Inflammatory macrophage treated with lipopolysaccharide for 4 hours (primary cell): ENCODE measurements at regions not wholly inside any gene's neighbourhood (a gene's known extent, or its start where the extent isn't known, plus 50 kb on each side); places are given as distances from the start of the nearest gene placed in this dataset.
"Not testable (repeated sequence)": the region's sequence is repeated elsewhere in the genome, so short reads cannot be mapped to it uniquely, and the experiment has no call there.

ENCODE experiments used
- DNase-seq: peaks from one replicate; pipeline ENCODE4 v3.0.0-alpha.2; 2020

DNA sequence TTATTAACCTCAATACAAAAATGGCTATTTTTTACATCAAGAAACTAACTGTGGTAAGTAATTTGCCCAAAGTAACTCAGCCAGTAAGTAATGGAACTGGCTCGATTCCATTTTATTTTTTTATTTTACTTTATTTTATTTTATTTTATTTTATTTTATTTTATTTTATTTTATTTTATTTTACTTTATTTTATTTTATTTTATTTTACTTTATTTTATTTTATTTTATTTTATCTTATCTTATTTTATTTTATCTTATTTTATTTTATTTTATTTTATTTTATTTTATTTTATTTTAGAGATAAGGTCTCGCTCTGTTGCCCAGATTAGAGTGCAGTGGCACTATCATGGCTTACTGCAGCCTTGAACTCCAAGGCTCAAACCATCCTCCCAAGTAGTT lies 516.3 kb upstream of the API5 start:
- DNase-seq: not testable (repeated sequence)

DNA sequence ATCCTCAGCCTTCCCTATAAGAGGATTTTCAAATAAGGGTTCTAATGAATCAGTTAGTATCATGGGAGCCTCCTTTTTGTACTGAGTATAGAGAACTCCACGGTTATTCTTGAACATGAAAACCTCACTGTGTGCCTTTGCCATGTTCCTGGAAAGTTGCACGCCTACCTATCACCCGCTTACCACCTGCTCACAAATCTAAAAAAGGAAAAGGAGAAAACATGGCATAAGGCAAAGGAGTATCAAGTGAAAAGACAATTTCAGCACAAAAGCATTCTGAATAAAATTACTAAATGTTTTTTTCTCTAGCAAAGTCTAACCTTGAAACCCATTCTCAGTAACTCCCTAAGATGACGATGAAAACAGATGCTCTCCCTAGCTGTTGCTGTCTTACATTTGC lies 511.8 kb upstream of the API5 start:
- no peak for DNase-seq

DNA sequence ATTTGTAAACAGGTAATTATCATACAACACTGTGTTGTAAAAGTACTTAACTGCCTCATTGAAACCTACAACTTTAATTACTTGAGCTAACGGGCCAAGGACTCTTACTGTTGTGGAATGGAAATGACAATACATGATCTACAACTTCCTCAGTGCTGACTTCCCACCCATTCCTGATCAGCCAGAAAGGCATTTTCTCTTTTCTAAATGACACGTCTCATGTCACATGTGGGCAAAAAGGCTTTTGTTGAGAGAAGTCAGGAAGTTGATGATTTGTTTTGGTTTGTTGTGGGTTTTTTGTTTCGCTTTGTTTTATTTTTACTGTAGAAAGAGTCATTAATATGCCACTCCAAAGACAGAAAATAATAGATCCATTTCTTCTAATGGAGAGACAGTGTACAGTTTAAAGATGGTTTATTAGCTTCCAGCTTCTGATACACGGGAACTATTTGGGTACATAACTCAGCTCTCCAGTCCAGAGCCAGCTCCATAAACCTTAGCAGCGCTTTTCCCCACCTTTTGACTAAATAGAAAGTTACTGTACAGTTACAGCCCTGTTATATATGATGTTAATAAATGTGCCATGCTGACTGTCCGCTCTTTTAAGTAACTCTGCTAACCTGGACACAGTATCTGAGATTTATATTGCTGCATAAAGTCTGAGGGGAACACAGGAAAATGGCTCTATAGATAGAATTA lies 509.4 kb upstream of the API5 start:
- no peak for DNase-seq

DNA sequence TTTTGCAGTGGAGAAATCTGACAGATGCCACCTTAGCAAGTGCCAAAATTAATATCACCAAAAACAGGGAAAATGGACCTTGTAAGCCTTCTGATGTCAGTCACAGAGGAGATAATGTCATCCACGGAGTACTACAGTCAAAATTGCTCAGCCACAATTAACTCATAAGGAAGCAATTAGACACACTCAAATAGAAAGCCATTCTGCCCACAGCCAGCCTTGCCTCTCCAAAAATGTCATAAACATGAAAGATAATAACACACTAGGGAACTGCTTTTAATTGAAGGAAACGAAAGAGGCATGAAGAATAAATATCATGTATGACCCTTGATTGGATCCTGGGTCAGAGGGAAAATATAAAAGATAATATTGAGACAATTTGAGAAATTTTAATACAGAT lies 505.6 kb upstream of the API5 start:
- DNase-seq: no peak

DNA sequence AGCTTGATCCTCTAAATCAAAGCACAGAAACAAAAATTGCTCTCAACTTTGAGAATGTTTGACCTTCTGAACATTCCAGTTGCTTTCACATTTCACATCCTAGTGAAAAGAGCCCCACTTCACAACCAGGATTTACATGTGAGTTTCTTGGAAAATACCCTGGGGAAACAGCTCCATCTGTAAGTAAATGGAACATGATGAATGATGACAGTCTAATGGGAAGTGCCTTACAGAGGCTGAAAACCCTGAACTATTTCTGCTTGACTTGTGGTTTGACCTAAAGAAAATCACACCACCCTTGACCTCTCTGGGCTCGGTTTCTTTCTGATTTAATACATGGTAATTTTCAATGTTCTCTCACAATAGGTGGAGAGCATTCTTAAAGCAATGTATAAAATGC lies 499.4 kb upstream of the API5 start:
- no peak for DNase-seq

DNA sequence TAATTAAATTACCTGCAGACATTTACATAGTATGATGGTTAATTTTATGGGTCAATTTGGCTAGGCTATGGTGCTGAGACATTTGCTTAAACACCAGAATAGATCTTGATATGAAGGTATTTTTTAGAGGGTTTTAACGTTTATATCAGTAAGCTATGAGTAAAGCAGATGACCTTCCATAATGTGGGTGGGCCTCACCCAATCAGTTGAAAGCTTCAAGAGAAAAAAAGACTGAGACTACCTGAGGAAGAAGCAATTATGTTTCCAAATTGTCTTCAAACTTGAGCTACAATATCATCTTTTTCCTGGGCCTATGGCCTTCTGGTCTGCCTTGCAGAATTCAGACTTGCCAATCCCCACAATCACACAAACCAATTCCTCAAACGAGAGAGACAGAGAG lies 498.8 kb upstream of the API5 start:
- DNase-seq: no peak

DNA sequence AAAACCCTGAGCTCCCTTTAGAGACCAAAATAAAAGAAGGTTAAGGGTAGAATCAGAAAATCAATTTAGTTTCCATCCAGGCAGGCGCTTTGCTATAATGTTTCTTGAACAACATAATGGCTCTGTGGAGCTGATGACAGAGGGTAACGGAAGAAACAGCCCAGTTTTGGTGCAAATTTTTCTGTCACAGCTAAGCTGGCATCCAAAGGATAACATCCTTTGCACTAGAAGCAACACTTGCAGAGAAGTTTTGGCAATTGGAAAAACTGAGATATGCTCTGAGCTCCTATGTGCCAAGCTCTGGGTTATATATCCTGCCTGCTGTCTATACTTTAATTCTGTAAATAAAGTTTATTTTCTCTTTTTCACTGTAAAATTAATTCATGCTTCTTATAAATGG lies 495.3 kb upstream of the API5 start:
- DNase-seq: no peak

DNA sequence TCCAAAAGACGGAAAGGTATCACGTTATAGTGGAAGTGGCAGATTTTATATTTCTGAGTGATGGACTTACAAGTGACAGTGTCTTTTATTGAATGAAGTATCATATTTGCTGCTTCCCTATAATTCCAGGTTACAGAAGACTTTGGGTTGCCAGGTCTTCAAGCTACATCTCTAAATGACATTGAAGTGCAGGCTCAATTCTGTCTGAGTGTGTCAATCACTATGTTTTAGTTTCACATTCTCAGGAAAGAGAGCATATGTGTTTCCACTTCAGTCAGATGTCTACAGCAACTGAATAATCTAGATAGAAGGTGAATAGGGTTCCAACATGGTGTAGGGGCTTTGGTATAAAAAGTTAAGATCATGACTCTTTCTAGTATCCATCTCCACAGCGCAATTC lies 492.7 kb upstream of the API5 start:
- DNase-seq: no peak

DNA sequence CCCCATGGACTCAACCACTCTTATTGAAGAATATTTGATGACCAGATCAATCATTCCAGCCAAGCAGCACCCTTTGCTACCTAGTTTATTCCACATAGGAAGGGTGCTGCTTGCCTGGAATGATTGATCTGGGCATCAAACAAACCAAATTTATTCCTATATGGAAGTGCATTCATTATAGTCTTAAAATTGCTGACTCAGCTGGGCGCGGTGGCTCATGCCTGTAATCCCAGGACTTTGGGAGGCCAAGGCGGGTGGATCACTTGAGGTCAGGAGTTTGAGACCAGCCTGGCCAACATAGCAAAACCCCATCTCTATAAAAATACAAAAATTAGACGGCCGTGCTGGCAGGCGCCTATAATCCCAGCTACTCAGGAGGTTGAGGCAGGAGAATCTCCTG lies 489.6 kb upstream of the API5 start:
- DNase-seq: not testable (repeated sequence)

DNA sequence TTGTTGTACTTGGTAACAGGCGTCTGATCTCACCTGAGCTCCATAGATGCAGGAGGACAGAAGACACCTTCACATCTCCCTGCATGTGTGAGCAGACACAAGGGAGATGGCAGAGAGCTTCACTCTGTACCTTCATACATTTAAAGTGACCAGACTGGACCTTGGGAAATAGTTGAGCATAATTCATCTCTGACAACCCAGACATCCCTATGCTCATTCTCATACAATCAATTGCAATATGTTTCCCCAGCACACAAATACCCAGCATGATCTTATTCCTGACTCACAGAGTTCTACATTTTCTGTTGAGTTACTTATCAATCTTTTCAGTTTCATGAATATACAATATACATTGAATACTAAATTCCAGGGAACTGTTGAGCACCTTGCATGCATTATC lies 488.2 kb upstream of the API5 start:
- no peak for DNase-seq

DNA sequence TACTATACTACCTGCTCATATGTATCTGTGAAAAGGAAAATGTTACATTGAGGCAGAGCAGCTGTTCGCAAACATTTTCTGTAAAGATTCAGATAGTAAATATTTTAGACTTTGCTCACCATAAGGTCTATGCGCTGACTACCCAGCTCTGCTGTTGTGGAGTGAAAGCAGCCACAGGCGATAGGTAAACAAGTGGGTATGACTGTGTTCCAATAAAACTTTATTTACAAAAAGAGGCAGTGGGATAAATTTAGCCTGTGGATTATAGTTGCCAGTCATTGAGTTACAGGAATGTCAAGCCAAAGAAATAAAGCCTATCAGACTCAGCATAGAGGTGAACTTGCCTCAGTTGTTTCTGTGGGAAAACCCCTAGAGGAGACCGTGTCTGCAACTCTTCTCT lies 487.7 kb upstream of the API5 start:
- no peak for DNase-seq

DNA sequence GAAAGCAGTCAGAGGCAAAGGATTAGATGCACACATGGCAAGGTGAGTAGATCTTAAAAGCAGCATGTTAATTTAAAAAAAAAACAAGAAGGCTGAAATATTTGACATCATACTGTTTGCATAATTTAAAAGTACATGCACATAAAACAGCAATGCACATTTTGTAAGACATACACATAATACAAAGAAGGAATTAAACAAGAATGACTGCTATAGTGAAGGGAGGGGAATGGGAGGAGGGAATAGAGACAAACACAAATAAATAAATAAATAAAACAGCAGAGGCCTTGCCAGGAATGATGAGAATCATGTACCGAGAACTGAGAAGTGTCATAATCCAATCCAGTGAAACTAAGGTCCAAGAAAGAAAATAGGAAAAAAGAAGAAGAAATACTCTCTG lies 486.2 kb upstream of the API5 start:
- no peak for DNase-seq

DNA sequence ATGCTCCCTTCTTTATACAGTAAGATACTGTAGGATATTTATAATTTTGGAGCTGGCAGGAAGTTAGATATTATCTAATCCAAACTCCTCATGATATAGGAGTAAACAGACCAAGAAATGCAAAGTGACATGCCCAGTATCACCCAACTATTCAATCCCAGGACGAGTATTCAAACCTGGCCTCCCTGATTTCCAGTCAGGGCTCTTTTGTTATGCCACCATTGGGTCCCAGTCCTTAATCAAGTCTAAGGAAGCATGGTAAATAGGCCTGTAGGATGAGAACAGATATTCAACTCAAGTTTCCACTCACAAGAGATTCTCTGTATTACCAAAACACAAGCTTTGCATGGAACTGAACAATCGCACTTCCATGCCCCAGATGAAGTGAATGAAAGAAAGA lies 484.0 kb upstream of the API5 start:
- no peak for DNase-seq

DNA sequence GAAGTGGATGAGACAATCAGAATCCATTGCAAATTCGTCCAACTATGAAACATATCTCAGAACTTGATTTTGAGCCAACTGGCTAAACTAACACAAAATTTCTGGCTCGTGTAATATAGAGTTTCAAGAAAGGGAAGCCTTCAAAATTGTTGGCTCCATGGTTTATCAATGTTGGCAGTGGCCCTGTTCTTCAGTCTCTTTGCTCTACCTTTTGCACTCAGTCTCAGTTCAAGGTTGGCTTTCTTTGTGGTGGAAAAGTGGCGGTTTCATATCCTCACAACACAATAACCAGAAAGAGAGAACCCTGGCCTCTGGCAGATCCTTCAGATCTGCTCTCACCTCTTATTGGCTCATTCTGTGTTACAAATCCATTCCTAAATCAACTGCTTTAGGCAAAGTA lies 473.8 kb upstream of the API5 start:
- no peak for DNase-seq

DNA sequence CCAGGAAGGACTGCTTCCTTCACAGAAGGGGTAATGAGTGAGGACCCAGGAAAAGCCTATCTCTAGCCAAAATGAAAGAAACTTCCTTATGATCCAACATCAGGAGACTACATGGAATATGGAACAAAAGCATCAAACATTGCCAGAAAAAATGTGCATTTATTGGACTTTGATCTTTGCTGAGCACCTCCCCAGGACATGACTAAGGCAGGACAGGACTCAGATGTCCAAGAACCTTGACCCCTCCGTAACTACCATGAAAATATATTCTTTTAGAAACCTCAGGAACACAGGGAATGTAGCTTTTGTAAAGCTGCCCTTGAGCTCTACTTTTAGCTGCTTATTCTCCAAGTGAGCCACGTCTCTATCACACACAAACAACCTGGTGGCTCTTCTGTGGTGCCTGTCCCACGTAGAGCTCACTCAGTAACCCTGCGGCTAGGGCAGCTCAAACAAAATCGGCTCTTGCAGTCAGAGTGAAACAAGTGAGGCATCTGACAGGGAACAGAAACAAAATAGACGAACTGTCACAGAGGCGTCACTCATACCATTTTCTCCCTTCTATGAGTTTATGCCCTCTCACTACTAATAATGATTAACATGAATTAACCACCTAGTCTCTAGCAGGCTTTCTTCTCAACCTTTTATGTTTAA lies 471.5 kb upstream of the API5 start:
- DNase-seq: no peak

DNA sequence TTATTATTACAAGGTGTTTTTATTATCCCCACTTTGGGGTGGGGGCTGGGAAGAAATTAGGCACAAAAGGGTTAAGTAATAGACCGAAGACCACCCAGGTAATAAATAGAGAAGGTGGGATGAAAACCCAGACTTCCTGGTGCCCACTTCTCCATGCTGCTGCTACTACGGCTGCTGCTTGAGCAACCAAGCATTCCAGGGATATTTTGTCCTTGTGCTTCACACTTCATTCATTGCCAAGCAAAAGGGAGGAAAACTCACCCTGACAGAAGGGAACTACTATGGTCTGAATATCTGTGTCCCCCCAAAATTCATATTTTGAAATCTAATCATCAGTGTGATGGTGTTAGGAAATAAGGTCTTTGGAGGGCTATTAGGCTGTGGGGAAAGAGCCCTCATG lies 470.9 kb upstream of the API5 start:
- DNase-seq: no peak

DNA sequence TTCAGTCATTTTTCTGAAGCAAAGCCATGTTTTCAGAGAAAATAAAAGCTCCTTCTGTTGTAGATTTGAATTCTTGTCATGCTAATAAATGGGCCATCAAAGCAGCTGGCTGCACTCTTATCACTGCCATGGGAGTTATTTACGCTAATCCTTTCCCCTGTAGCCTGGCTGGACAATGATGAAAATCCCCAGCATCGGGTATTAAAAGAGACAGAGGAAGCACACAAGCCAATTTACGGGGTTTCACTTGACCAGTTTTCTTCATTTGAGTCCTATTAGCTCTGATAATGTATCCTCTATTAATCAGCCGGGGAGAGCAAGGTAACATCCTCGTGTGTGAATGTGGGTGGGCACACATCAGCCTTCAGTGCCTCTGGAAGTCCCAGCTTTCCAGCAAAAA lies 470.2 kb upstream of the API5 start:
- DNase-seq: no peak

DNA sequence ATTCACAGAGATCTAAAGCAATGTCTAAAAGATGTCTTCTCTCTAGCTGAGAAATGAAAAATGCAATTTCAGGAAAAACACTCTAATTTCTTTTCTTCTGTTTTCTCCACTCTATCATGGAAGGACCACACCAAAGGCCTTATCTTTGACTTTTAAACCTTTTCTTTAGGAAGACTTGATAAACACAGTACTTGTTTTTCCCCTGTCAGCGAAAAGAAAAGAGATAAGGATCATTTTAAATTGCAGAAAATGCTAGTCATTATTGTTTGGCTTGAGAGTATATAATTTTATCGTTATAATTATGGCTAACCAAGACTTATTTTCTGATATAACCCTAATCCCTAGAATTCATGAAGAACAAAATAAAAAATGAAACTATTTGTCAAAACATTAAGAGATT lies 462.4 kb upstream of the API5 start:
- no peak for DNase-seq

DNA sequence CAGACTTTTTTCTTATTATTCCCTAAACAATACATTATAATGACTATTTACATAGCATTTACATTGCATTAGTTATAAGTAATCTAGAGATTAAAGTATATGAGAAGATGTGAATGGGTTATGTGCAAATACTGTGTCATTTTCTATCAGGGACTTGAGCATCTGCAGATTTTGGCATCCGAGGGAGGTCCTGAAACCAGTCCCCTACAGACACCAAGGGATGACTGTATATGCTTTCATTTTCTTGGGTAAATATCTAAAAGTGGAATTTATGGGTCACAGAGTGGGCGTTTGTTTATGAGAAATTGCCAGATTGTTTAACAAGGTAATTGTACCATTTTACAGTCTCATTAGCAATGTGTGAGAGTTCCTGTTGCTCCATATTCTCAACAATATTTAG lies 454.5 kb upstream of the API5 start:
- DNase-seq: no peak

DNA sequence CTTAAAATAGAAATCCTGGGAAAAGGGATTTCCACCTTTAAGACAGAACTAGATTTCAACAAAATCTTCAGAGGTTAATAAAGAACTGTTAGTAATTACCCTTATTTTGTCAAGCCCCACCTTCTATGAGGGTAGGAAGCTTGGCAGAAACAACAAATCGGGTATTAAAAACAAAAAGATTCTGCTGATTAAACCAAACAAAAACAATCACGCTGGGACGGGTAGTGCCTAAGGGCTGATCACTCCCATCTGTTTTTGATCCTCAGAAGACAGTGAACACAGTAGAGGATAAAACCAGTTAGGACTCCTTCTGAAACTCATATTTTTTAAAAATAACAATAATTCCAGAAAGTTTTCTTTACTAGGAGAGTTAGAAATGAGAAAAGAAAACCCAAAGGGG lies 441.3 kb upstream of the API5 start:
- DNase-seq: no peak

DNA sequence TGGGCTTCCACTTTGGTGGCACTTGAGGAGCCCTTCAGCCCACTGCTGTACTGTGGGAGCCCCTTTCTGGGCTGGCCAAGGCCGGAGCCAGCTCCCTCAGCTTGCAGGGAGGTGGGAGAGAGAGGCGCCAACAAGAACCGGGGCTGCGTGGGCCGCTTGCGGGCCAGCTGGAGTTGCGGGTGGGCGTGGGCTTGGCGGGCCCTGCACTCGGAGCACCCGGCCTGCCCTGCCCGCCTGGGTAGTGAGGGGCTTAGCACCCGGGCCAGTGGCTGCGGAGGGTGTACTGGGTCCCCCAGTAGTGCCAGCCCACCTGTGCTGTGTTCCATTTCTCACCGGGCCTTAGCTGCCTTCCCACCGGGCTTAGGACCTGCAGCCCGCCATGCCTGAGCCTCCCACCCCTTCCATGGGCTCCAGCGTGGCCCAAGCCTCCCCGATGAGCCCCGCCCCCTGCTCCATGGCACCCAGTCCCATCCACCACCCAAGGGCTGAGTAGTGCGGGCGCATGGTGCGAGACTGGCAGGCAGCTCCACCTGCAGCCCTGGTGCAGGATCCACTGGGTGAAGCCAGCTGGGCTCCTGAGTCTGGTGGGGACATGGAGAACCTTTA lies 437.9 kb upstream of the API5 start:
- not testable (repeated sequence) for DNase-seq

DNA sequence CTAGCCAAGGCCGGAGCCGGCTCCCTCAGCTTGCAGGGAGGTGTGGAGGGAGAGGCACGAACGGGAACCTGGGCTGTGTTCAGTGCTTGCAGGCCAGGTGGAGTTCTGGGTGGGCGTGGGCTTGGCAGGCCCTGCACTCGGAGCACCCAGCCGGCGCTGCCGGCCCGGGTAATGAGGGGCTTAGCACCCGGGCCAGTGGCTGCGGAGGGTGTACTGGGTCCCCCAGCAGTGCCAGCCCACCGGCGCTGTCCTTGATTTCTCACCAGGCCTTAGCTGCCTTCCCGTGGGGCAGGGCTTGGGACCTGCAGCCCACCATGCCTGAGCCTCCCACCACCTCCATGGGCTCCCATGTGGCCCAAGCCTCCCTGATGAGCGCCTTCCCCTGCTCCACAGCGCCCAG lies 430.5 kb upstream of the API5 start:
- DNase-seq: not testable (repeated sequence)

DNA sequence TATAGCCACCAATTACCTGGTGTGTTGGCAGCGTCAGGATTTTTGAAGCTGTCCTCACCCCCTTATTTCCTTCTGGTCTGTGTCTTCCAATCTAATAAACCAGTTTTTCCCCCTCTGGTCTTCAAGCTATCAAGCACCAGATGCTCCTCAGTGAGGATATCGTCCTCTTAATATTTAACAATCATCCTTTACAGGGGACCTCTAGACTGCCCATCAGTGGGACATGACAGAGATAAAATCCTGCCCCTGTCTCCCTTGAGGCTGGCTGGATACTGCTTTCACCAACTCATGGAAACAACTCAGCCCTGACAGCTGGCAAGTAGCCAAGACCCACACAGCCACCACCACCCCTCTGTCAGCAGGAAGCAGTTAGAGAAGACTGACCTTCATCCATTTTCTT lies 421.0 kb upstream of the API5 start:
- no peak for DNase-seq

DNA sequence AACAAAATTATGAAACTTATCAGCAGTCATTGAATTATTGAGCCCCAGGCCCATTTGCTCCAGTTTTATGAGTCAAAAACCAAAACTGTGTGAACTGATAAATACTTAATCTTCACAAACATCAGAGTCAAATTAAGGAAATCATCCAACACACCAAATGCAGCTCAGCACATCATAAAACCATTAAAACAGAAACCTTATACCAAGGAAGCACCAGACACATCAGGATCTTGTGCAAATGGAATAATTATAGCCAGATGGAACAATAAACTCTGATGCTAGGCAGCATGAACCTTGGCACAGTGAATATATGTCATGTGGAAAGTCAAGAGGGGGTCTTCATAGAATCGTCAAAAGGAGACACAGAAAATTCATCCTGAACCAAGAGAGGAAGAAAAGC lies 410.7 kb upstream of the API5 start:
- no peak for DNase-seq

DNA sequence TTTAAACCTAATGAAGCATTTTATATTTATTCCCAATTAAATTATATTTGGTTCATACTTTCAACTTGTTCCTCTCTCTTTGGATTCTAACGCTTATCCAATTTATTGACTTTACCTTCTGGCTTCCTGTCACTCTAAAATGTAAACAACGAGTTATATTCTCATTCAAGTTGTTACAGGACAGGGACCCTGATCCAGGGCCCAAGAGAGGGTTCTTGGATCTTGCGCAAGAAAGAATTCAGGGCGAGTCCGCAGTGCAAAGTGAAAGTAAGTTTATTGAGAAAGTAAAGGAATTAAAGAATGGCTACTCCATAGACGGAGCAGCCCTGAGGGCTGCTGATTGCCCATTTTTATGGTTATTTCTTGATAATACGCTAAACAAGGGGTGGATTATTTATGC lies 405.6 kb upstream of the API5 start:
- DNase-seq: no peak
